ENCODE measurements at regions not wholly inside any gene's neighbourhood (a gene's known extent, or its start where the extent isn't known, plus 50 kb on each side); places are given as distances from the start of the nearest gene placed in this dataset.

- TF ChIP-seq CTCF (conservative IDR thresholded peaks at IDR 0.05; ENCODE audit: low read depth, low read length) = no peak
- no peak overlapping the region for H3K4me3 ChIP-seq (IDR thresholded peaks at IDR 0.05; ENCODE audit: insufficient read depth, low read depth, low read length)
- no peak overlapping the region for H2AFZ ChIP-seq (ENCODE audit: low read depth)
- H3K27ac ChIP-seq = no peak overlapping the region
- no peak overlapping the region for H3K4me2 ChIP-seq
- H3K4me1 ChIP-seq (ENCODE audit: low read depth, poor library complexity, severe bottlenecking) = no peaks in the 10 kb centered on the region
- no peak overlapping the region for H3K9ac ChIP-seq
- H3K36me3 ChIP-seq (ENCODE audit: insufficient read depth) = no peaks in the 10 kb centered on the region
- H3K27me3 ChIP-seq (ENCODE audit: insufficient read depth, low read depth) = no peaks in the 10 kb centered on the region
- no peaks in the 10 kb centered on the region for H4K20me1 ChIP-seq (ENCODE audit: insufficient read depth)
- H3K79me2 ChIP-seq (ENCODE audit: insufficient read depth, low read depth) = no peaks in the 10 kb centered on the region
These were observed 105.9 kb upstream of the KCNK2 start for GRCh38 chr1:214976665-214977064.

GRCh38 chr1:214977110-214977509 is 105.4 kb upstream of the KCNK2 start:
- Histone ChIP-seq H3K27ac (no peak overlapping the region), H3K79me2 (ENCODE audit: insufficient read depth, low read depth) (no peaks in the 10 kb centered on the region), H3K27me3 (ENCODE audit: insufficient read depth, low read depth) (no peaks in the 10 kb centered on the region), H3K4me2 (no peak overlapping the region), H3K9ac (no peak overlapping the region), H4K20me1 (ENCODE audit: insufficient read depth) (no peaks in the 10 kb centered on the region), H2AFZ (ENCODE audit: low read depth) (no peak overlapping the region), H3K36me3 (ENCODE audit: insufficient read depth) (no peaks in the 10 kb centered on the region), H3K4me1 (ENCODE audit: low read depth, poor library complexity, severe bottlenecking) (no peaks in the 10 kb centered on the region), H3K4me3 (IDR thresholded peaks at IDR 0.05; ENCODE audit: insufficient read depth, low read depth, low read length) (no peak overlapping the region)
- no peak for TF ChIP-seq CTCF (conservative IDR thresholded peaks at IDR 0.05; ENCODE audit: low read depth, low read length)

- H3K9ac ChIP-seq = no peak overlapping the region
- no peaks in the 10 kb centered on the region for H3K79me2 ChIP-seq (ENCODE audit: insufficient read depth, low read depth)
These were observed 104.7 kb upstream of the KCNK2 start for GRCh38 chr1:214977700-214978374.

GRCh38 chr1:214979191-214979590 is 103.3 kb upstream of the KCNK2 start:
- no peak for TF ChIP-seq CTCF (conservative IDR thresholded peaks at IDR 0.05; ENCODE audit: low read depth, low read length)
- Histone ChIP-seq H3K4me2 (no peak overlapping the region), H3K9ac (no peak overlapping the region), H3K4me1 (ENCODE audit: low read depth, poor library complexity, severe bottlenecking) (no peaks in the 10 kb centered on the region), H3K36me3 (ENCODE audit: insufficient read depth) (no peaks in the 10 kb centered on the region), H4K20me1 (ENCODE audit: insufficient read depth) (no peaks in the 10 kb centered on the region), H3K27me3 (ENCODE audit: insufficient read depth, low read depth) (no peaks in the 10 kb centered on the region), H3K4me3 (IDR thresholded peaks at IDR 0.05; ENCODE audit: insufficient read depth, low read depth, low read length) (no peak overlapping the region), H2AFZ (ENCODE audit: low read depth) (no peak overlapping the region), H3K27ac (no peak overlapping the region), H3K79me2 (ENCODE audit: insufficient read depth, low read depth) (no peaks in the 10 kb centered on the region)

More at GRCh38 chr1:214977700-214978374, 104.7 kb upstream of the KCNK2 start:
- Histone ChIP-seq H3K4me2 (no peak overlapping the region), H2AFZ (ENCODE audit: low read depth) (no peak overlapping the region), H3K27me3 (ENCODE audit: insufficient read depth, low read depth) (no peaks in the 10 kb centered on the region), H3K36me3 (ENCODE audit: insufficient read depth) (no peaks in the 10 kb centered on the region), H4K20me1 (ENCODE audit: insufficient read depth) (no peaks in the 10 kb centered on the region), H3K4me1 (ENCODE audit: low read depth, poor library complexity, severe bottlenecking) (no peaks in the 10 kb centered on the region), H3K27ac (no peak overlapping the region), H3K4me3 (IDR thresholded peaks at IDR 0.05; ENCODE audit: insufficient read depth, low read depth, low read length) (no peak overlapping the region)
- TF ChIP-seq CTCF (conservative IDR thresholded peaks at IDR 0.05; ENCODE audit: low read depth, low read length) = no peak
